Testis (tissue), 2 donors: ENCODE measurements at regions not wholly inside any gene's neighbourhood (a gene's known extent, or its start where the extent isn't known, plus 50 kb on each side); places are given as distances from the start of the nearest gene placed in this dataset.

Source experiments
- DNase-seq: peaks from one replicate; pipeline ENCODE4 v3.0.0-alpha.2; 2019
- H3K27ac ChIP-seq, 2 donors: fragments of 200-600 bp; sonication (generic); one replicate each; pipeline ENCODE4 v1.5.1; 2019
- H3K27me3 ChIP-seq: fragments of 200-600 bp; sonication (generic); one replicate; pipeline ENCODE4 v1.5.1; 2019
- H3K36me3 ChIP-seq: fragments of 200-600 bp; sonication (generic); one replicate; pipeline ENCODE4 v1.5.1; 2017; ENCODE audit warnings: low read depth; ENCODE audit errors: missing control alignments
- H3K4me1 ChIP-seq: fragments of 200-600 bp; sonication (generic); one replicate; pipeline ENCODE4 v1.5.1; 2019
- H3K4me3 ChIP-seq, 2 donors: fragments of 200-600 bp; sonication (generic); one replicate each; pipeline ENCODE4 v1.5.1; 2017 to 2019
- H3K9me3 ChIP-seq: fragments of 200-600 bp; sonication (generic); one replicate; pipeline ENCODE4 v1.5.1; 2017
- POLR2A ChIP-seq: fragments of 450-650 bp; IDR thresholded peaks from one replicate; pipeline ENCODE4 v1.6.1; 2017; ENCODE audit warnings: antibody characterized with exemption, mild to moderate bottlenecking, moderate library complexity
- WGBS, 2 donors: methylation state at CpG; one replicate each; pipeline ENCODE4 v1.1.5; 2018; 5-methylcytosine and 5-hydroxymethylcytosine counted together
- intact Hi-C: fragments of 100-400 bp; cut with DNase I; formaldehyde crosslinking; loops from one replicate; pipeline ENCODE4 v1.15.1; 2023; ENCODE audit warnings: low total_unique reads
- TF ChIP-seq, protein P1 (sequence below), 3 experiments: fragments of 450-650 bp in 2 of 3; fragments of 200-600 bp in 1 of 3; sonication (generic) in 1 of 3; IDR thresholded peaks; one replicate each; pipeline ENCODE4 v1.5.1; 2016 to 2019; ENCODE audit warnings: antibody characterized with exemption in 3 of 3, mild to moderate bottlenecking in 2 of 3, moderate library complexity in 1 of 3

DNA sequence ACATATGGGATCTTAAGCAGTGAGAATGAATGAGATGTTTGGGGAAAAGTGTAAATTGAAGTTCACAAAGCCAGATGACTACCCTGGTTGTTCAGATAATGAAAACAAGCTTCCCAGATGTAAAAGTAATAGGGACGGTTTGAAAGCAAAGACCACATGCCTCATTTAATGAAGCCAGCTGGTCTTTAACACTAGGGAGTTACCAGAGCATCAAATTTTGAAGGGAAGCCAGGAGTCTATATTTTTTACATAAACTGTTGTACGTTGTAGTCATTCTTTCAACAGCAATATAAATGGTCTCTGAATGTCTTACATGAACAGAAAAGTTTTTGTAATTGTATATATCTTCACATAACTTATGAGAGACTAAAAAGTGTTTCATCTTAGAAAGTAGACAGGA lies 2604.5 kb upstream of the PCDH20 start:
- 42 to 47% methylated on average over 2 of the region's 2 CpGs for WGBS, 2 donors
- Histone ChIP-seq H3K9me3 (no peaks in the 10 kb centered on the region), H3K4me3 (no peak overlapping the region), H3K27me3 (no peaks in the 10 kb centered on the region), H3K27ac (no peak overlapping the region), H3K36me3 (no peaks in the 10 kb centered on the region), H3K4me1 (no peaks in the 10 kb centered on the region)
- intact Hi-C loops: no loop called here
- no peak for DNase-seq
- TF ChIP-seq POLR2A: no peak
- TF ChIP-seq, protein P1, sequence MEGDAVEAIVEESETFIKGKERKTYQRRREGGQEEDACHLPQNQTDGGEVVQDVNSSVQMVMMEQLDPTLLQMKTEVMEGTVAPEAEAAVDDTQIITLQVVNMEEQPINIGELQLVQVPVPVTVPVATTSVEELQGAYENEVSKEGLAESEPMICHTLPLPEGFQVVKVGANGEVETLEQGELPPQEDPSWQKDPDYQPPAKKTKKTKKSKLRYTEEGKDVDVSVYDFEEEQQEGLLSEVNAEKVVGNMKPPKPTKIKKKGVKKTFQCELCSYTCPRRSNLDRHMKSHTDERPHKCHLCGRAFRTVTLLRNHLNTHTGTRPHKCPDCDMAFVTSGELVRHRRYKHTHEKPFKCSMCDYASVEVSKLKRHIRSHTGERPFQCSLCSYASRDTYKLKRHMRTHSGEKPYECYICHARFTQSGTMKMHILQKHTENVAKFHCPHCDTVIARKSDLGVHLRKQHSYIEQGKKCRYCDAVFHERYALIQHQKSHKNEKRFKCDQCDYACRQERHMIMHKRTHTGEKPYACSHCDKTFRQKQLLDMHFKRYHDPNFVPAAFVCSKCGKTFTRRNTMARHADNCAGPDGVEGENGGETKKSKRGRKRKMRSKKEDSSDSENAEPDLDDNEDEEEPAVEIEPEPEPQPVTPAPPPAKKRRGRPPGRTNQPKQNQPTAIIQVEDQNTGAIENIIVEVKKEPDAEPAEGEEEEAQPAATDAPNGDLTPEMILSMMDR (IDR thresholded peaks at IDR 0.05): no peak

DNA sequence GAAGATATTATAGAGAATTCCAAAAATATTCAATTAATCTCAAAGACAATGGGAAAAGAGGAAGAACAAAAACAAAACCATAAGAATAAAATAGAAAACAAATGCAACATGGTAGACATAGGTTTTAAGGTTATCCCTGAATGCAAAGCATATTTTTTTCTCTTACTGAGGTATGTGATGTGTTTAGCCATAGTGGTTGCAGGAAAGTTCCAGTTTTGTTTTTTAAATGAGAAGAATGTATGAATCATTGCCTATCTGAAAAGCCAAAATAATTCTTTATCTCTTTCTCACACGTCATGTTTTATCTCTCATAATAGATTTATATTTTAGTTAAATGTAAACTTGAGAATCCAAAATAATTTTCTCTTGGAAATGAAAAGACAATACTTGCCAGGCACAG lies 2591.7 kb upstream of the PCDH20 start:
- Histone ChIP-seq H3K4me1 (no peaks in the 10 kb centered on the region), H3K9me3 (no peaks in the 10 kb centered on the region), H3K27ac (no peak overlapping the region), H3K27me3 (no peaks in the 10 kb centered on the region), H3K36me3 (no peaks in the 10 kb centered on the region), H3K4me3 (no peak overlapping the region)
- TF ChIP-seq, protein P1 (IDR thresholded peaks at IDR 0.05): no peak
- intact Hi-C loops: no loop called here
- WGBS, 2 donors: 40 to 74% methylated on average over 1 of the region's 1 CpG
- no peak for DNase-seq

DNA sequence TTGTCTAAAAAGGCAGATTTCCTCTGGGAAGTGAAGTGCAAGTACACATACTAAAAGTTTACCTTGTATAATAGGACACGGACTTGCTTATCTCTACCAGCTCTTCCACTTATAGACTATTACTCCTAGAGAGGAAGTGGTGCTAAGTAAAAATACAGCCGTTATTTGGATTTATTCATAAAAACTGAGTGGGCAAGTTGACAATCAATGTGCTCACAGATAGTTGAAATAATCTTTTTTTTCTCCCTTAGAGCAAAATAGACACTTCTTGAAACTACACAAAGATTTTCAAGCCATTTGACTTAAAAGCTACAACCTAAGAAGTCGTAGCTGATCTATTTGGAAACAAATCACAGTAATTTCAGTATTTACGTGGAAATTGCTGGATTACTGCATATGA lies 2584.7 kb upstream of the PCDH20 start:
- Histone ChIP-seq H3K36me3 (no peaks in the 10 kb centered on the region), H3K4me3 (no peak overlapping the region), H3K9me3 (no peaks in the 10 kb centered on the region), H3K27me3 (no peaks in the 10 kb centered on the region), H3K27ac (no peak overlapping the region), H3K4me1 (no peaks in the 10 kb centered on the region)
- DNase-seq: no peak
- WGBS, 2 donors: 80 to 83% methylated on average over 4 of the region's 4 CpGs
- no peak for TF ChIP-seq POLR2A
- TF ChIP-seq, protein P1 (IDR thresholded peaks at IDR 0.05): no peak
- intact Hi-C loops: no loop called here

DNA sequence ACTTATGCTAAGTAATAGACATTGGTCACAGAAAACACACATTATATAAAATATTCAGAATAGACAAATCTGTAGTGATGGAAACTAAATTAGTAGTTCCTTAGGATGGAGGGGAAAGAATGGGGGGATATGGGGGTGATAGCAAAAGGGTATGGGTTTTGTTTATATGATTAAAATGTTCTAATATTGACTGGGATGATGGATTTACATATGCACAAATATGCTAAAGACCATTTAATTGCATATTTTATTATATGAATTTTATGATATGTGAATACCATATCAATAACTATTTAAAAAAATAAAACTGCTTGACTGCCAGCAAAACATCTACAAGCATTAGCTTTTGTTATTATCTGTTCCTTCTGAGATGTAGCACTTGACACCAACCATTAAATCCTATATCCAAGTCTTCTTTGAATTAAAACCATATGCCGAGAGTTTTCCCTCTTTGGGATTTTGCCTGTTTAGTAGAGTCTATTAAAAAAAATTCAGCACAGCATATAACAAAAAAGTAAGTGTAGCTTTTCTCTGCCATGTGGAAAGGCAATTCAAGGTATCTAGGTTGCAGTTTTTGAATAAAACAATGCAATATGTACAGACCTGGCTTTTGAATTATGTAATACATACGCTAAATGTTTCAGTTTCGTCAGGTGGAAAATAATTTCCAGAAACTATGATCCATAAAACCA lies 2584.1 kb upstream of the PCDH20 start:
- no peak for DNase-seq
- no peak overlapping the region for H3K4me3 ChIP-seq
- H3K36me3 ChIP-seq: no peaks in the 10 kb centered on the region
- no peak overlapping the region for H3K27ac ChIP-seq
- no peak for TF ChIP-seq POLR2A
- TF ChIP-seq, protein P1 (IDR thresholded peaks at IDR 0.05): no peak
- no peaks in the 10 kb centered on the region for H3K9me3 ChIP-seq
- H3K4me1 ChIP-seq: no peaks in the 10 kb centered on the region
- 89% methylated on average over 3 of the region's 3 CpGs for WGBS, 2 donors
- no peaks in the 10 kb centered on the region for H3K27me3 ChIP-seq
- intact Hi-C loops: no loop called here

DNA sequence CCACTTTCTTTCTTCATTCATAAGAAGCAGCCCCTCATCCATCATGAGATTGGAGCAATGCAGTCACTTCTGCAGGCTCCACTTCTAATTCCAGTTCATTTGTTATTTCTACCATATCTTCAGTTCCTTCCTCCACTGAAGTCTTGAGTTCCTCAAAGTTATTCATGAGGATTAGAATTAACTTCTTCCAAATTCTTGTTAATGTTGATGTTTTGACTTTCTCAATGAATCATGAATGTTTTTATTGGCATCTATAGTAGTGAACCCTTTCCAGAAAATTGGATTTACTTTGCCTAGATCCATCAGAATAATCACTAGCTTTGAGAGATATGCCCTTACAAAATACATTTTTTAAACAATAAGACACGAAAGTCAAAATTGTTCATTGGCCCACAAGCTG lies 2567.7 kb upstream of the PCDH20 start:
- no peak for DNase-seq
- no peaks in the 10 kb centered on the region for H3K36me3 ChIP-seq
- no peaks in the 10 kb centered on the region for H3K9me3 ChIP-seq
- H3K4me1 ChIP-seq: no peaks in the 10 kb centered on the region
- intact Hi-C loops: no loop called here
- TF ChIP-seq, protein P1 (IDR thresholded peaks at IDR 0.05): no peak
- TF ChIP-seq POLR2A: no peak
- WGBS, 2 donors: 81 to 93% methylated on average over 1 of the region's 1 CpG
- H3K4me3 ChIP-seq: no peak overlapping the region
- no peak overlapping the region for H3K27ac ChIP-seq
- H3K27me3 ChIP-seq: no peaks in the 10 kb centered on the region
